Mucosa of descending colon (tissue), 3 donors: ENCODE measurements at regions not wholly inside any gene's neighbourhood (a gene's known extent, or its start where the extent isn't known, plus 50 kb on each side); places are given as distances from the start of the nearest gene placed in this dataset.

ENCODE experiments used
- ATAC-seq: fragments of 200-7000 bp; cut with Tn5 transposase; one replicate; pipeline ENCODE4 v1.9.1; 2020; ENCODE audit warnings: mild to moderate bottlenecking, moderate library complexity
- DNase-seq, 3 donors: peaks; one replicate each; pipeline ENCODE4 v3.0.0-alpha.2; 2020
- H3K36me3 ChIP-seq: fragments of 200-600 bp; one replicate; pipeline ENCODE4 v1.8.0; 2021; ENCODE audit warnings: low read depth, mild to moderate bottlenecking
- H3K4me1 ChIP-seq: fragments of 200-600 bp; one replicate; pipeline ENCODE4 v1.8.0; 2021; ENCODE audit warnings: low read depth, mild to moderate bottlenecking
- H3K4me3 ChIP-seq: fragments of 200-600 bp; one replicate; pipeline ENCODE4 v1.8.0; 2021; ENCODE audit warnings: mild to moderate bottlenecking
- H3K9me3 ChIP-seq: fragments of 200-600 bp; one replicate; pipeline ENCODE4 v1.8.0; 2021; ENCODE audit warnings: mild to moderate bottlenecking
- intact Hi-C, 2 donors: fragments of 100-400 bp; cut with DNase I in 1 of 2; cut with micrococcal nuclease in 1 of 2; formaldehyde crosslinking; loops; one replicate each; pipeline versions ENCODE4 v1.11.0 to v1.11.1; 2022; cut with DNase I, micrococcal nuclease
- TF ChIP-seq, protein P1 (sequence below): fragments of 200-600 bp; IDR thresholded peaks from one replicate; pipeline ENCODE4 v1.8.0; 2022; ENCODE audit warnings: antibody characterized with exemption, mild to moderate bottlenecking
- donor health status: DM: no; HTN: no; CAD: no; lungs with moderate emphysema.
- donor health status: DM: no; HTN: no; CAD: no.
- donor health status: DM: no; HTN: yes; CAD: no.

DNA sequence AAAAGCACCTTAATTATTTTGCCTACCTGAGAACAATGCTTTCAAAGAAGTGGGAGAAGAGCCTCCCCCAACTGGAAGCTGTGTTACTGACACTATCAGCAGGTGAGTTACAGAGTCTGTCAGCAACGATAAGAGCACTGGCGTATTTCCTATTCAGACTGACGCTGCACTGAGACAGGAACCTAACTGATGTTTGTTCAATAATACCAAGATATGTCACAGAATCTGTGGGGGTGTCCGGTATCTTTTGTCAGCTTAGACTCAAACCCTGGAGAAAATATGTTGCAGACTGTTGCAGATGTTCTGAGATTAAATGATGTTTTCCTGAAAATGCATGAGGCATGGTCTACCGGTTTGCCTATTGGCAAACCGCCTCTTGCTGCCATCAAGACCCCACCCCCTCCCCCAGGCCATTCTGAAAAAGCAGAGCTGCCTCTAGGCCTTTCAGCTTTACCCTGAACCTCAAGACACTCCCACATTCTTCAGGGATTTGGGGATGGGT, 115.2 kb upstream of the KIT start:
- TF ChIP-seq, protein P1, sequence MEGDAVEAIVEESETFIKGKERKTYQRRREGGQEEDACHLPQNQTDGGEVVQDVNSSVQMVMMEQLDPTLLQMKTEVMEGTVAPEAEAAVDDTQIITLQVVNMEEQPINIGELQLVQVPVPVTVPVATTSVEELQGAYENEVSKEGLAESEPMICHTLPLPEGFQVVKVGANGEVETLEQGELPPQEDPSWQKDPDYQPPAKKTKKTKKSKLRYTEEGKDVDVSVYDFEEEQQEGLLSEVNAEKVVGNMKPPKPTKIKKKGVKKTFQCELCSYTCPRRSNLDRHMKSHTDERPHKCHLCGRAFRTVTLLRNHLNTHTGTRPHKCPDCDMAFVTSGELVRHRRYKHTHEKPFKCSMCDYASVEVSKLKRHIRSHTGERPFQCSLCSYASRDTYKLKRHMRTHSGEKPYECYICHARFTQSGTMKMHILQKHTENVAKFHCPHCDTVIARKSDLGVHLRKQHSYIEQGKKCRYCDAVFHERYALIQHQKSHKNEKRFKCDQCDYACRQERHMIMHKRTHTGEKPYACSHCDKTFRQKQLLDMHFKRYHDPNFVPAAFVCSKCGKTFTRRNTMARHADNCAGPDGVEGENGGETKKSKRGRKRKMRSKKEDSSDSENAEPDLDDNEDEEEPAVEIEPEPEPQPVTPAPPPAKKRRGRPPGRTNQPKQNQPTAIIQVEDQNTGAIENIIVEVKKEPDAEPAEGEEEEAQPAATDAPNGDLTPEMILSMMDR: no peak
- intact Hi-C loops: no loop called here
- H3K36me3 ChIP-seq: no peaks in the 10 kb centered on the region
- H3K9me3 ChIP-seq: no peaks in the 10 kb centered on the region
- no peak overlapping the region for H3K4me3 ChIP-seq
- ATAC-seq (no peak), DNase-seq (no peak)
- H3K4me1 ChIP-seq: peaks cover 2% of the 10 kb centered on the region

DNA sequence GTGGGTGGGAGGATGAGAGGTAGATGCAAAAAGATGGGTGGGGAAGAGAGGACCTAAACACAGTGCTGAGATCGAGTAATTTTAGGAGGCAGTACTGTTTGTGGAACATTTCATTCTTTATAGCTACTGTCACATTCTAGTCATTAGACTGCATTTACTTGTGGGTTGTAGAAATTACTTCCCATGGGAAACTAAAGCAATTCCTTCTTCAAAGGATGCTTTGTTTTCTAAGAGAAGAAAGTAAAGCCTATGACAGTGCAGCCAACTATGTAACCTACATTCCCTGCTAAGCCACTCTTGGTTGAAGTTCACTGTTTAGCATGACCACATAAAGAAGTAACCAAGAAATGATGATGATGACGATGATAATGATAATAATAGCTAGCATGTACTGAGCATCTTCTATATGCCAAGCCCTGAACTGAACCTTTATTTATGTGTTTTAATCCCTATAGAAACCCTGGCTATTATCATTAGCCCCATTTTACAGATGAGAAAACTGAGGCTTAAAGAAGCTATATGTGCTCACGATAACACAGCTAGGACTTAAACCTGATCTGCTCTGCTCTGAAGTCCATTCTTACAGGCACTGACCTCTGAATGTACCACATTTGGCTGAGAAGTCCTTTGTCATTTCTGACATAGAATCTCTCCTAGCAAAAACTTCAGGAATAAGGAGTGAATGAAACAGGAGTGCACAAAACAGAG, 114.5 kb upstream of the KIT start:
- ATAC-seq (no peak), DNase-seq (no peak)
- TF ChIP-seq, protein P1: no peak

DNA sequence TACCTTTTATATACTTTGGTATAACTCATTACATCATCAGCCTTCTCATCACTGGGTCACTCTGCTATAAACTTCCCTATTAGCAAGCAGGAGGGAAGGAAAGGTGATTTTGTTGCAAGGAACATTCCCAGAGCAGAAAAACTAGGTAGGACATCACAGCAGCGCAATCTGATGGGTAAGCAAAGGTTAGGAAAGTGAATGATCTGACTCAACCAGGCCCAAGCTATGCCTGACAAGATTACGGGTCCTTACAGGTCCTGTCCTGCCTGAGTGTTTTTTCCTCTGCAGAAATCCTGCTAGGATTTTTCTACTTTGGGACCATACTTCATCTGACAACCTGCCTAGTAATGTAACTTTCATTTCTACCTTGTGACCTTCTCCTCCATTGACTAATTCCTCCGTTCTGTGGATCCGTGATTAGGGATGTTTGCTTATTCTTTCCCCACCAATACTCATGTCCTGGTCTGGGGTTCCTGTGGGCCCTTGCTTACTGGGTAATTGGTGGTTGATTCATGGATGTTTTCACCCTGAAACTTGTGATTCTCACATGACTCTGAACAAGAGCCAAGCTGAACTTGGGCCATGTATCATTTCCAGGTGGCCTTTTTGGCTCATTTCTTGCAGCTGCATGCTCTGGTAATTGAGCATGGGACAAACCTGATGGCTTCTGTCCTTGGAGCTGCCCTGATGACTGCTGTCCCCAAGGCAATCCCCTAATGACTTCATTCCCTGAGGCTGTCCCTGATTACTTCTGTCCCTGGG, 111.9 kb upstream of the KIT start:
- TF ChIP-seq, protein P1: no peak
- no peak for ATAC-seq
- no peak for DNase-seq
- Histone ChIP-seq H3K4me1 (peaks cover 7% of the 10 kb centered on the region), H3K36me3 (no peaks in the 10 kb centered on the region), H3K9me3 (no peaks in the 10 kb centered on the region), H3K4me3 (no peak overlapping the region)
- intact Hi-C loops: no loop called here

More for the DNA sequence above, 114.5 kb upstream of the KIT start:
- intact Hi-C loops: no loop called here
- Histone ChIP-seq H3K36me3 (no peaks in the 10 kb centered on the region), H3K9me3 (no peaks in the 10 kb centered on the region), H3K4me1 (peaks cover 7% of the 10 kb centered on the region), H3K4me3 (no peak overlapping the region)

DNA sequence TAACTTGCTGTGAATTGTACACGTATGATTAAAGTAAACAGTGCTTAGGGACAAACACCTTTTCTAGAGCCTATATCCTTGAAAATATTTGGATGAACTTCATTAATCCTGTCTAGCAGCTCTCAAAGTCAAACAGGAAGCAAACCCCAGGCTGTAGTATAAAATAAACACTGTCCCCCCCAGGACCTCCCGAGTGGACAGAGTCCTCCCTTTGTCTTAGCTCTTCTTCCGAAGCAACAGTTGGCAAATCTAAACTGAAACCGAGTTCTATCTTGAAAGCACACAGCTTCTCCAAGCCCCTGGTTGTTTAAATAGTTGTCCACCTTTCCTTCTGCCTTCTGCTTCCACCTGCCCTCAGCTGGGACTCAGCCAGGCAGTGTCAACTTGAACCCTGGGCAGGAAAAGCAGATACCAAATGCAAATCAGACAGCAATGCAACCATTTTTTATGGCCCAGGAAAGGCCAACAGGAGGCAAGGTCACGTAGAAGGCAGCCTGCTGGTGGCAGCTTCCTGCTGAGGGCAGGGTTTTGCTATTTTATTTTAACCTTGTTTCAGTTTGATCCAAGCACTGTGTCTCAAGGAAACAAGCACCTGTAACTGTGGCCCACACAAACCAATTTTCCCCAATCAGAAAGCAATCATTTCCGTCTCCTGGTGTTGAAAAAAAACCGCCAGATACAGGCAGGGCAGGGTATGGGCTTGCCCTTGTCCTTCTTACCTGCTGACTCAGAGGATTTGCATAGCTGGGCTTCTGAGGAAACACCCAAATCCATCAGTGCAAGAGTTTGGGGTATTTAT, 110.3 kb upstream of the KIT start:
- H3K9me3 ChIP-seq: no peaks in the 10 kb centered on the region
- peak; percentile 88 for ATAC-seq
- peak; percentile 59 to 62 (median 61) for DNase-seq
- intact Hi-C loops: no loop called here
- no peaks in the 10 kb centered on the region for H3K36me3 ChIP-seq
- TF ChIP-seq, protein P1: no peak
- no peak overlapping the region for H3K4me3 ChIP-seq
- H3K4me1 ChIP-seq: peaks cover 7% of the 10 kb centered on the region

DNA sequence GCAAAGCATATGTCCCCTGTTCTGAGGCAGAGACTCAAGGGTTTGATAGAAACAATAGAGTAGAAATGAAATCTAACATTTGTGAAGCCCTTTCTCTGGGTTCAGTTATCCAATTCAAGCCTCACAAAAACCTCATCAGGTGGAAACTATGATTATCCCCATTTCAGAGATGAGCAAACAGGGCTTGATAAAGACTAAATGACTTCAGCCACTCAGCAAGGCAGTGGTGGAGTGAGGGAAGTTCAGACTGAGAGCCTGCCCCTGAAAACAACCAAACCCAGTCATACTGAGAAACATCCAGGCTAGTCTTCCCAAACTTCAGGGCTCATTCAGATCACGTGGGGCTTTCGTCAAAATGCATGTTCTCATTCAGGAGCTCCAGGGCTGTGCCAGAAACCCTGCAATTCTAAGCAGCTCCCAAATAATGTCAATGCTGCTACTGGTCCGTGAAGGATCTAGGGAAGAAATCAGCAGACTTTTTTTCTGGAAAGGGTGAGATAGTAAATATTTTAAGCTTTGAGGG, 109.6 kb upstream of the KIT start:
- TF ChIP-seq, protein P1: no peak
- peaks cover 7% of the 10 kb centered on the region for H3K4me1 ChIP-seq
- no peaks in the 10 kb centered on the region for H3K36me3 ChIP-seq
- DNase-seq: no peak
- H3K4me3 ChIP-seq: no peak overlapping the region
- intact Hi-C loops: no loop called here
- ATAC-seq: no peak
- H3K9me3 ChIP-seq: no peaks in the 10 kb centered on the region
